RWPE2 (cell line): ENCODE measurements at regions not wholly inside any gene's neighbourhood (a gene's known extent, or its start where the extent isn't known, plus 50 kb on each side); places are given as distances from the start of the nearest gene placed in this dataset.

Experiments
- ATAC-seq: fragments of 200-7000 bp; cut with Tn5 transposase; 3 replicates; pipeline ENCODE4 v1.9.1; 2021; ENCODE audit warnings: low read depth
- DNase-seq: peaks from one replicate; pipeline ENCODE4 v3.0.0-alpha.2; 2020; ENCODE audit warnings: low spot score
- H3K27ac ChIP-seq: fragments of 450-650 bp; 2 replicates; pipeline ENCODE4 v1.5.1; 2017; ENCODE audit warnings: mild to moderate bottlenecking; ENCODE audit not compliant: poor library complexity, severe bottlenecking
- H3K27me3 ChIP-seq: fragments of 250-450 bp; sonication (Bioruptor Pico); 2 replicates; pipeline ENCODE4 v1.5.1; 2021; ENCODE audit warnings: mild to moderate bottlenecking, moderate library complexity; ENCODE audit not compliant: insufficient read depth, poor library complexity, severe bottlenecking
- H3K36me3 ChIP-seq: fragments of 250-450 bp; sonication (Bioruptor Pico); 2 replicates; pipeline ENCODE4 v1.5.1; 2020; ENCODE audit warnings: low read depth, mild to moderate bottlenecking, moderate library complexity
- H3K4me1 ChIP-seq: fragments of 250-450 bp; sonication (Bioruptor Pico); 2 replicates; pipeline ENCODE4 v1.5.1; 2021; ENCODE audit warnings: mild to moderate bottlenecking, moderate library complexity; ENCODE audit not compliant: insufficient read depth, poor library complexity, severe bottlenecking
- H3K4me3 ChIP-seq: fragments of 250-450 bp; sonication (Bioruptor Pico); 2 replicates; pipeline ENCODE4 v1.5.1; 2021; ENCODE audit warnings: mild to moderate bottlenecking, moderate library complexity; ENCODE audit not compliant: severe bottlenecking
- H3K9me3 ChIP-seq: fragments of 250-450 bp; sonication (Bioruptor Pico); 2 replicates; pipeline ENCODE4 v1.5.1; 2021; ENCODE audit warnings: mild to moderate bottlenecking, moderate library complexity; ENCODE audit not compliant: severe bottlenecking
- CTCF ChIP-seq: fragments of 450-650 bp; IDR thresholded peaks from one replicate; pipeline ENCODE4 v1.5.1; 2017; ENCODE audit warnings: mild to moderate bottlenecking, moderate library complexity; ENCODE audit not compliant: poor library complexity, severe bottlenecking

DNA sequence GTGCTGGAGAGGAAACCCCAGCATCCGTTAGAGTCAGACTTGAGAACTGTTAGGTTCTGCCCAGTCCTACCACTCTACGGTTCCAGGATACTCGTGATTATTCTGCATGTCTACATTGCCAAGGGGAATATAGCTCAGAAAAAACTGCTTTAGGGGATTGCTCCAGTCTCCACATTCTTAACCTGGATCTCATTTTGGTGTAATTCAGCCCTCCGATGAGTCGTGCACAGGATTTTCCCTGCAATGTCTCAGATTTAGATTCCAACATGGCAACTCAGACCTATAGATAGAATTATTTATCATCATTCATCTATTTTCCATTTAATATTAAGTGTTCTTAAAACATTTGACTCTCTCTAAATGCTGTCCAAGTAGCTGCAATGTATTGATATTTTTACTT is 121.1 kb upstream of the ZEB1 start:
- Histone ChIP-seq H3K27me3 (no peaks in the 10 kb centered on the region), H3K4me3 (no peak overlapping the region), H3K9me3 (no peaks in the 10 kb centered on the region), H3K27ac (no peak overlapping the region), H3K4me1 (no peaks in the 10 kb centered on the region), H3K36me3 (no peaks in the 10 kb centered on the region)
- ATAC-seq, result peak; percentile 27; the same call in 2 of the 3 replicates
- TF ChIP-seq CTCF, result no peak
- no peak for DNase-seq

DNA sequence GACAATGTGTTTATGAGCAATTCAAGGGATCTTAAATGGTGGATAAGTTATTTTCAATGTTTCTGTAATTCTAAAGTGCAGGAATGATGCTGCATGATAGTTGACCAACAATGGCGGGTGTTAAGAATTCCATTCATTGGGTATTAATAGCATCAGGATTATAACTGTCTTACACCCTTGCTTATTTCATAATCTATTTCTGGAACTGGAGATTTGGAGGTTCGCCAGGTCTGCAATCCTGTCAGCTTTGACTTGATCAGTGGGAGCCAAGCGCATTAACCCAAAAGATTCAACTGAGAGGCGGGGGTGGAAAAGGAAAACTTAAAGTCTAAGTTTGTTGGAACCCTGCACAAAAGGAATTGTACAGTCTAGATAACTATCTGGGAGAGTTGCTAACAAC is 114.9 kb upstream of the ZEB1 start:
- Histone ChIP-seq H3K36me3 (no peaks in the 10 kb centered on the region), H3K4me3 (no peak overlapping the region), H3K27me3 (no peaks in the 10 kb centered on the region), H3K27ac (no peak overlapping the region), H3K9me3 (no peaks in the 10 kb centered on the region), H3K4me1 (no peaks in the 10 kb centered on the region)
- ATAC-seq (no peak), DNase-seq (no peak)
- no peak for TF ChIP-seq CTCF

DNA sequence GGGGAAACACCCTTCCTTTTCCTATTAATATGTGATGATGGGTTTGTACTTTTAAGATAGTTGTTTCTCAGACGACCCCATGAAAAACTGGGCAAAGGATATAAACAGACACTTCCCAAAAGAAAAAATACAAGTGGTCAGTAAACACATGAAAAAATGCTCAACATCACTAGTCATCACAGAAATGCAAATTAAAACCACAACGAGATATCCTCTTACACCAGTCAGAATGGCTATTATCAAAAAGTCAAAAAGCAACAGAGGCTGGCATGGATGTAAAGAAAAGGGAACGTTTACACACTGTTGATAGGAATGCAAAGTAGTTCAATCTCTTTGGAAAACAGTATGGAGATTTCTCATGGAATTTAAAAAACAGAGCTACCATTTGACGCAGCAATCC is 111.4 kb upstream of the ZEB1 start:
- DNase-seq (no peak), ATAC-seq (no peak)
- Histone ChIP-seq H3K9me3 (no peaks in the 10 kb centered on the region), H3K36me3 (no peaks in the 10 kb centered on the region), H3K27me3 (no peaks in the 10 kb centered on the region), H3K4me1 (no peaks in the 10 kb centered on the region), H3K27ac (no peak overlapping the region), H3K4me3 (no peak overlapping the region)
- no peak for TF ChIP-seq CTCF

- TF ChIP-seq CTCF, result no peak
Observed at GRCh38 chr10:31209478-31209877, 109.5 kb upstream of the ZEB1 start.

DNA sequence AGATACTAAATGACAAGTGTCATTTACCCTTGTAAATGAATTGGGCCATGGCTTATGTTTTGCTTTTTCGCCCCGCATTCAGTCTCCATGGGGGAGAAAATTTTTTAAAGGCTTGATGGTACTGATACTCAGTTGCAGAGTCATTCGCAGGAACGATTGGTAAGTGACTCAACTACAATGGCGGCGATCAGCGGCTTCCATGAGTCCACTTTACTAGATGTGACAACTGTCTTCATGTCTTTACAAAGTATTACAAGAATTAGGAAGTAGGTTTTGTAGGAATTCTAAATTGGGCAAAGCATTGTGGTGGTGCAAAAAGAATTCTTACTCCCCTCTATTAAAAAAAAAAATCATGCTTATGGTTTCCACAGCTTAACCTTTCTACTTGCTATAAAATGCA is 108.8 kb upstream of the ZEB1 start:
- H3K27ac ChIP-seq, result no peak overlapping the region
- TF ChIP-seq CTCF, result no peak
- no peak overlapping the region for H3K4me3 ChIP-seq
- no peaks in the 10 kb centered on the region for H3K27me3 ChIP-seq
- H3K36me3 ChIP-seq, result no peaks in the 10 kb centered on the region
- no peak for ATAC-seq
- no peaks in the 10 kb centered on the region for H3K4me1 ChIP-seq
- no peak for DNase-seq
- no peaks in the 10 kb centered on the region for H3K9me3 ChIP-seq

More at GRCh38 chr10:31209478-31209877, 109.5 kb upstream of the ZEB1 start:
- Histone ChIP-seq H3K4me3 (no peak overlapping the region), H3K36me3 (no peaks in the 10 kb centered on the region), H3K27ac (no peak overlapping the region), H3K27me3 (no peaks in the 10 kb centered on the region), H3K9me3 (no peaks in the 10 kb centered on the region), H3K4me1 (no peaks in the 10 kb centered on the region)
- DNase-seq (no peak), ATAC-seq (no peak)
